OCI-LY3 (cell line): ENCODE measurements at regions not wholly inside any gene's neighbourhood (a gene's known extent, or its start where the extent isn't known, plus 50 kb on each side); places are given as distances from the start of the nearest gene placed in this dataset.

Experiments
- CTCF ChIP-seq: fragments of 200-600, 300-600 bp; sonication (generic); IDR thresholded peaks from 2 replicates; pipeline ENCODE4 v1.5.1; 2014; ENCODE audit warnings: antibody characterized with exemption, low read length, low read depth
- EZH2phosphoT487 ChIP-seq: fragments of 200-600 bp; shearing (Covaris generic); IDR thresholded peaks from 2 replicates; pipeline ENCODE4 v1.6.1; 2018; ENCODE audit warnings: antibody characterized with exemption, mixed run types, low read depth

GRCh38 chr13:44040818-44041100 is 161.1 kb downstream of the LACC1 start:
- TF ChIP-seq CTCF: no peak
- no peak for TF ChIP-seq EZH2phosphoT487
